OCI-LY1 (cell line): ENCODE measurements at regions not wholly inside any gene's neighbourhood (a gene's known extent, or its start where the extent isn't known, plus 50 kb on each side); places are given as distances from the start of the nearest gene placed in this dataset.

Experiments used
- H2AFZ ChIP-seq: fragments of 200-600 bp; sonication (generic), shearing (Covaris generic); 2 replicates; pipeline ENCODE4 v1.6.0; 2014; ENCODE audit warnings: antibody characterized with exemption, mild to moderate bottlenecking, low read length
- H3F3A ChIP-seq: fragments of 200-600 bp; sonication (generic), shearing (Covaris generic); 2 replicates; pipeline ENCODE4 v1.6.0; 2014; ENCODE audit warnings: mild to moderate bottlenecking, antibody characterized with exemption, low read length, moderate library complexity; ENCODE audit not compliant: insufficient read depth
- H3K27ac ChIP-seq: fragments of 200-600 bp; sonication (generic); 2 replicates; pipeline ENCODE4 v1.5.1; 2014; ENCODE audit warnings: low read length, mixed run types, mild to moderate bottlenecking, low read depth; ENCODE audit not compliant: poor library complexity, severe bottlenecking
- H3K27me3 ChIP-seq: fragments of 200-600 bp; sonication (generic); 2 replicates; pipeline ENCODE4 v1.6.0; 2014; ENCODE audit warnings: antibody characterized with exemption, mild to moderate bottlenecking, low read length, moderate library complexity; ENCODE audit not compliant: insufficient read depth
- H3K36me3 ChIP-seq: fragments of 200-600 bp; sonication (generic); 2 replicates; pipeline ENCODE4 v1.6.1; 2014; ENCODE audit warnings: mild to moderate bottlenecking, antibody characterized with exemption, low read length, moderate library complexity, mixed read lengths; ENCODE audit not compliant: insufficient read depth
- H3K4me1 ChIP-seq: fragments of 200-600 bp; sonication (generic); 2 replicates; pipeline ENCODE4 v1.5.1; 2014; ENCODE audit warnings: mild to moderate bottlenecking, low read length, moderate library complexity; ENCODE audit not compliant: insufficient read depth, severe bottlenecking
- H3K4me2 ChIP-seq: fragments of 200-600 bp; sonication (generic), shearing (Covaris generic); 2 replicates; pipeline ENCODE4 v1.6.1; 2014; ENCODE audit warnings: low read length
- H3K4me3 ChIP-seq: fragments of 200-600 bp; sonication (generic); 2 replicates; pipeline ENCODE4 v1.5.1; 2014; ENCODE audit warnings: low read length, low read depth, mild to moderate bottlenecking, mixed read lengths; ENCODE audit not compliant: poor library complexity, severe bottlenecking
- H3K79me2 ChIP-seq: fragments of 200-600 bp; shearing (Covaris generic); 2 replicates; pipeline ENCODE4 v1.6.1; 2016; ENCODE audit warnings: mixed run types, low read length, mixed read lengths; ENCODE audit not compliant: insufficient read depth
- H3K9ac ChIP-seq: fragments of 200-600 bp; sonication (generic), shearing (Covaris generic); 2 replicates; pipeline ENCODE4 v1.6.1; 2014; ENCODE audit warnings: mild to moderate bottlenecking, low read length, mixed read lengths
- H3K9me2 ChIP-seq: fragments of 200-600 bp; sonication (generic), shearing (Covaris generic); 2 replicates; pipeline ENCODE4 v1.6.1; 2014; ENCODE audit warnings: low read depth, mild to moderate bottlenecking, low read length, mixed read lengths
- H3K9me3 ChIP-seq: fragments of 200-600 bp; shearing (Covaris generic); 2 replicates; pipeline ENCODE4 v1.6.1; 2014; ENCODE audit warnings: low read length, mixed read lengths
- H4K20me1 ChIP-seq: fragments of 200-600 bp; sonication (generic), shearing (Covaris generic); 2 replicates; pipeline ENCODE4 v1.6.0; 2016; ENCODE audit warnings: mild to moderate bottlenecking, low read length; ENCODE audit not compliant: insufficient read depth
- CTCF ChIP-seq: fragments of 200-600 bp; sonication (generic), shearing (Covaris generic); IDR thresholded peaks from 2 replicates; pipeline ENCODE4 v1.5.1; 2017; ENCODE audit warnings: mild to moderate bottlenecking, antibody characterized with exemption, low read length, moderate library complexity, mixed read lengths
- EZH2 ChIP-seq: fragments of 200-600 bp; sonication (generic), shearing (Covaris generic); IDR thresholded peaks from 2 replicates; pipeline ENCODE4 v1.8.0; 2017; ENCODE audit warnings: borderline replicate concordance, mixed run types, mild to moderate bottlenecking, antibody characterized with exemption, low read length, moderate library complexity, mixed read lengths

- Histone ChIP-seq H3K9me2 (no peaks in the 10 kb centered on the region), H3K9ac (no peak overlapping the region), H3K4me3 (no peak overlapping the region), H3K4me2 (no peak overlapping the region), H3F3A (no peaks in the 10 kb centered on the region), H3K27me3 (no peaks in the 10 kb centered on the region), H2AFZ (no peak overlapping the region), H4K20me1 (no peaks in the 10 kb centered on the region), H3K27ac (no peak overlapping the region), H3K9me3 (no peaks in the 10 kb centered on the region), H3K4me1 (no peaks in the 10 kb centered on the region), H3K36me3 (no peaks in the 10 kb centered on the region), H3K79me2 (no peaks in the 10 kb centered on the region)
- TF ChIP-seq EZH2 (no peak), CTCF (no peak)
Measured at GRCh38 chr20:60905919-60906318, 346.1 kb upstream of the CDH4 start.

DNA sequence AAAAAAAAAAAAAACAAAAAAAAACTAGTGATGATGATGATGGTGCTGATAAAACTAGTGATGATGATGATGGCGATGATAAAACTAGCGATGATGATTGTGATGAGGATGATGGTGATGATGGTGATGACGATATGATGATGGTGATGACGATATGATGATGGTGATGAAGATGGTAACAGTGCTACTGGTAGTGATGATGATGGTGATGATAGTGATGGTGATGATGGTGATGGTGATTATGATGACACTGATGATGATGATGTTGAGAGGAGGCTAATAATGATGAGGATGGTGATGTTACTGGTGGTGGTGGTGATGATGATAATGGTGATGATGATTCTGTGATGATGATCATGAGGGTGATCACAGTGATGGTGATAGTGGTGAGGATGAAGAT lies 345.5 kb upstream of the CDH4 start:
- Histone ChIP-seq H3F3A (no peaks in the 10 kb centered on the region), H3K36me3 (no peaks in the 10 kb centered on the region), H4K20me1 (no peaks in the 10 kb centered on the region), H3K9me3 (no peaks in the 10 kb centered on the region), H3K79me2 (no peaks in the 10 kb centered on the region), H3K4me2 (no peak overlapping the region), H3K4me3 (no peak overlapping the region), H3K9ac (no peak overlapping the region), H3K27me3 (no peaks in the 10 kb centered on the region), H2AFZ (no peak overlapping the region), H3K27ac (no peak overlapping the region), H3K9me2 (no peaks in the 10 kb centered on the region), H3K4me1 (no peaks in the 10 kb centered on the region)
- TF ChIP-seq EZH2: no peak
- TF ChIP-seq CTCF: no peak

- Histone ChIP-seq H3K27me3 (no peaks in the 10 kb centered on the region), H3K4me2 (no peak overlapping the region), H4K20me1 (no peaks in the 10 kb centered on the region), H3K4me1 (no peaks in the 10 kb centered on the region), H3K9ac (no peak overlapping the region), H3K4me3 (no peak overlapping the region), H3K9me3 (no peaks in the 10 kb centered on the region), H3K36me3 (no peaks in the 10 kb centered on the region), H3F3A (no peaks in the 10 kb centered on the region), H3K9me2 (no peaks in the 10 kb centered on the region), H3K27ac (no peak overlapping the region), H2AFZ (no peak overlapping the region), H3K79me2 (no peaks in the 10 kb centered on the region)
- TF ChIP-seq EZH2: no peak
- no peak for TF ChIP-seq CTCF
Measured at GRCh38 chr20:60913298-60913697, 338.8 kb upstream of the CDH4 start.
